GM23248 (cell line): ENCODE measurements at regions not wholly inside any gene's neighbourhood (a gene's known extent, or its start where the extent isn't known, plus 50 kb on each side); places are given as distances from the start of the nearest gene placed in this dataset.
"Not testable (repeated sequence)": the region's sequence is repeated elsewhere in the genome, so short reads cannot be mapped to it uniquely, and the experiment has no call there.

Source experiments
- DNase-seq: peaks from one replicate; pipeline ENCODE4 v3.0.0-alpha.2; 2015
- H2AFZ ChIP-seq: fragments of 200-600 bp; sonication (generic); 2 replicates; pipeline ENCODE4 v1.6.1; 2016; ENCODE audit warnings: antibody characterized with exemption
- H3F3A ChIP-seq: fragments of 200-600 bp; sonication (generic); 2 replicates; pipeline ENCODE4 v1.6.1; 2016; ENCODE audit warnings: mild to moderate bottlenecking, antibody characterized with exemption, mixed run types; ENCODE audit not compliant: insufficient read depth
- H3K27ac ChIP-seq: fragments of 200-600 bp; sonication (generic); 2 replicates; pipeline ENCODE4 v1.5.1; 2016; ENCODE audit warnings: mild to moderate bottlenecking
- H3K27me3 ChIP-seq: fragments of 200-600 bp; sonication (generic); replicated peaks from 2 replicates; pipeline ENCODE4 v1.6.1; 2016; ENCODE audit warnings: mild to moderate bottlenecking; ENCODE audit not compliant: insufficient read depth
- H3K36me3 ChIP-seq: fragments of 200-600 bp; sonication (generic); 2 replicates; pipeline ENCODE4 v1.6.1; 2016; ENCODE audit warnings: low read depth, mild to moderate bottlenecking
- H3K4me1 ChIP-seq: fragments of 200-600 bp; sonication (generic); 2 replicates; pipeline ENCODE4 v1.6.1; 2016; ENCODE audit warnings: mild to moderate bottlenecking; ENCODE audit not compliant: insufficient read depth
- H3K4me2 ChIP-seq: fragments of 200-600 bp; sonication (generic); one replicate; pipeline ENCODE4 v1.6.1; 2016; ENCODE audit warnings: mild to moderate bottlenecking; ENCODE audit not compliant: unreplicated experiment
- H3K4me3 ChIP-seq: fragments of 200-600 bp; sonication (generic); 2 replicates; pipeline ENCODE4 v1.5.1; 2016; ENCODE audit warnings: mild to moderate bottlenecking
- H3K79me2 ChIP-seq: fragments of 200-600 bp; sonication (generic); 2 replicates; pipeline ENCODE4 v1.6.1; 2016; ENCODE audit warnings: mild to moderate bottlenecking; ENCODE audit not compliant: insufficient read depth
- H3K9ac ChIP-seq: fragments of 200-600 bp; sonication (generic); 2 replicates; pipeline ENCODE4 v1.6.1; 2016; ENCODE audit warnings: mild to moderate bottlenecking
- H3K9me2 ChIP-seq: fragments of 200-600 bp; sonication (generic); 2 replicates; pipeline ENCODE4 v1.6.1; 2016; ENCODE audit warnings: mixed run types, mild to moderate bottlenecking, moderate library complexity; ENCODE audit not compliant: insufficient read depth
- H3K9me3 ChIP-seq: fragments of 200-600 bp; sonication (generic); one replicate; pipeline ENCODE4 v1.6.1; 2017; ENCODE audit warnings: low read depth
- H4K20me1 ChIP-seq: fragments of 200-600 bp; sonication (generic); 2 replicates; pipeline ENCODE4 v1.6.0; 2016; ENCODE audit not compliant: insufficient read depth
- EZH2 ChIP-seq: fragments of 200-600 bp; sonication (generic); IDR thresholded peaks from 2 replicates; pipeline ENCODE4 v1.6.1; 2018; ENCODE audit warnings: antibody characterized with exemption, mild to moderate bottlenecking; ENCODE audit not compliant: insufficient read depth, poor library complexity, severe bottlenecking
- EZH2phosphoT487 ChIP-seq: fragments of 200-600 bp; sonication (generic); IDR thresholded peaks from 2 replicates; pipeline ENCODE4 v1.6.1; 2018; ENCODE audit warnings: antibody characterized with exemption, moderate library complexity, mild to moderate bottlenecking, low read depth; ENCODE audit not compliant: insufficient read depth
- WGBS, 2 experiments: methylation state at CpG; one replicate each; pipeline ENCODE4 v1.1.6; 2015 to 2017; ENCODE audit warnings: low lambda C conversion rate in 2 of 2, low coverage in 1 of 2; ENCODE audit errors: missing lambda C conversion rate in 2 of 2; 5-methylcytosine and 5-hydroxymethylcytosine counted together
- in situ Hi-C: fragments of 300-500 bp; cut with MboI; formaldehyde crosslinking; loops from 2 replicates; pipeline ENCODE4 v1.15.0; 2020

DNA sequence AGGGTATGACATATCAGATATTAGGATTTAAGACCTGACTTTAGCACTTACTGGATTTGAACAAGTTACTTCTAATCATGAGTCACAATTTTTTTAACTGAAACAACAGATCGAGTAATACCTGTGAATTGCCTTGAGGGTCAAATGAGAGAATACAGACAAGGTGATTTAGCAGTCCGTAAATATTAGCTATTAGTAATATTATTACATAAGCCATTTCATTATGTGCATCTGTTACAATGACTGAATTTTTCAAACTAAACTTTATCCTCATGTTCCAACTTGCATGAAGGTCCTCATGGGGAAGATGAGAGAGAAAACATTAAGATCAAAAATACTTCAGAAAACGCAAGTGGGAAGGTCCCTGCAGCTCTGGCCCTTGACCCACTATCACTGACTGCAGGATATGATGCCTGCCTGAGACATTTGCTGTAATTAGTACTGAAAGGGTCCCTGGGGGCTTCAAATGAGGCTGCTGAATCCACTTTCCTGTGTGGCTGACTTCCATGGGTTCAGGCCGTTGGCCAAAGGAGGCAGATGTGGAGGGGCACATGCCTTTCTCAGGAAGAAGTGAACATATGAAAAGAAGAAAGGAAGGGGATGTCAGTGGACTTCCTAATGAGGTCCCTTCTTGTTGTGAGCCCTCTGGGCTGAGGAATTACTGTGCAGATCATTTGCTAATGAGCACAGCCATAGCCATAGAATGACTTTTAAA is 441.7 kb downstream of the CDH11 start:
- Histone ChIP-seq H3K27me3 (no peaks in the 10 kb centered on the region), H3K4me2 (no peak overlapping the region), H3K36me3 (no peaks in the 10 kb centered on the region), H3K79me2 (no peaks in the 10 kb centered on the region), H3K4me3 (no peak overlapping the region), H3K9me2 (no peaks in the 10 kb centered on the region), H3F3A (no peaks in the 10 kb centered on the region), H3K4me1 (no peaks in the 10 kb centered on the region), H3K9ac (no peak overlapping the region), H4K20me1 (no peaks in the 10 kb centered on the region), H3K27ac (no peak overlapping the region), H2AFZ (no peak overlapping the region), H3K9me3 (no peaks in the 10 kb centered on the region)
- WGBS, 2 experiments: 56 to 61% methylated on average over 4 of the region's 4 CpGs
- in situ Hi-C loops: no loop called here
- TF ChIP-seq EZH2phosphoT487: no peak
- TF ChIP-seq EZH2: no peak
- DNase-seq: no peak

DNA sequence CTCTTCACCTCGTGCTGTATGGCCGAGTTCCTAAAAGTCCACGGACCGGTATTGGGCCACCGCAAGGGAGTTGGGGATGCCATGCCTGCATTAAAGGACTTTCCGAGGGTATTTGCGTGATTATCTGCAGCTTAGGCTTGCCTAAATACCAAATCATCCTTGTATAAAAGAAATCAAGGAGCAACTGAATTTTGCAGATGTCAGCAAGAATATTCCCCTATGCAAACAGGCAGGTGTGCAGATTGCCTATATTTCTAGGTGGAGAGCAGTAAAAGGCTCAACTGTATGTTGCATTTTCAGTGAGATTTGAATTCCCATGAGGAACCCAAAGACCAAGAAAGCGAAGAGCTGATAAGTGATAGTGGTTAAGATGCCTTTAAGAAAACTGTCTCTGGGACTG is 452.3 kb downstream of the CDH11 start:
- TF ChIP-seq EZH2phosphoT487 (no peak), EZH2 (no peak)
- no peaks in the 10 kb centered on the region for H3K36me3 ChIP-seq
- no peaks in the 10 kb centered on the region for H3K79me2 ChIP-seq
- 85 to 86% methylated on average over 8 of the region's 8 CpGs for WGBS, 2 experiments
- no peak for DNase-seq
- H4K20me1 ChIP-seq: no peaks in the 10 kb centered on the region
- H2AFZ ChIP-seq: no peak overlapping the region
- no peak overlapping the region for H3K27ac ChIP-seq
- H3K4me2 ChIP-seq: no peak overlapping the region
- no peaks in the 10 kb centered on the region for H3K27me3 ChIP-seq
- H3K4me3 ChIP-seq: no peak overlapping the region
- H3K4me1 ChIP-seq: no peaks in the 10 kb centered on the region
- H3K9ac ChIP-seq: no peak overlapping the region
- H3K9me2 ChIP-seq: no peaks in the 10 kb centered on the region
- in situ Hi-C loops: no loop called here
- no peaks in the 10 kb centered on the region for H3K9me3 ChIP-seq
- no peaks in the 10 kb centered on the region for H3F3A ChIP-seq

GRCh38 chr16:64667334-64667877 is 454.5 kb downstream of the CDH11 start:
- in situ Hi-C loops: no loop called here
- Histone ChIP-seq H3K9ac (no peak overlapping the region), H3K4me2 (no peak overlapping the region), H2AFZ (no peak overlapping the region), H3K4me1 (no peaks in the 10 kb centered on the region), H3F3A (no peaks in the 10 kb centered on the region), H4K20me1 (no peaks in the 10 kb centered on the region), H3K79me2 (no peaks in the 10 kb centered on the region), H3K9me3 (no peaks in the 10 kb centered on the region), H3K4me3 (no peak overlapping the region), H3K9me2 (no peaks in the 10 kb centered on the region), H3K27ac (no peak overlapping the region), H3K36me3 (no peaks in the 10 kb centered on the region), H3K27me3 (no peaks in the 10 kb centered on the region)
- TF ChIP-seq EZH2phosphoT487 (no peak), EZH2 (no peak)
- no peak for DNase-seq
- 58 to 63% methylated on average over 3 of the region's 3 CpGs for WGBS, 2 experiments

- in situ Hi-C loops, H3F3A ChIP-seq, DNase-seq, H2AFZ ChIP-seq, H3K36me3 ChIP-seq, H3K27me3 ChIP-seq, H3K4me3 ChIP-seq, H3K79me2 ChIP-seq, H3K4me2 ChIP-seq, H3K4me1 ChIP-seq, H3K9ac ChIP-seq, H3K9me2 ChIP-seq, H4K20me1 ChIP-seq, H3K27ac ChIP-seq, H3K9me3 ChIP-seq: not testable (repeated sequence)
Observed at GRCh38 chr16:64662312-64662711, 459.6 kb downstream of the CDH11 start.

DNA sequence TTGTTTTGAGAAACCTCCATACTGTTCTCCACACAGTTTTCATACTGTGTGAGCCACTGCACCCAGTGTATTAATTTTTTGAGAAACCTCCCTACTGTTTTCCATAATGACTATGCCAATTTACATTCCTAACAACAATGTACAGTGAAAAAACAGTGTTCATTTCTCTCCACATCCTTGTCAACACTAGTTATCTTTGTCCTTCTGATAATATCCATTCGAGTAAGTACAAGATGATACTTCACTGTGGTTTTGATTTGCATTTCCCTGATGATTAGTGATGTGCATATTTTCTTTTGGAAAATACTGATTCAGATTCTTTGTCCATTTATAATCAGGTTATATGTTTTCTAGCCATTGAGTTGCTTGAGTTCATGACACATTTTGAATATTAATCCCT is 462.0 kb downstream of the CDH11 start:
- no peak overlapping the region for H2AFZ ChIP-seq
- no peak overlapping the region for H3K9ac ChIP-seq
- H3K4me3 ChIP-seq: no peak overlapping the region
- no peaks in the 10 kb centered on the region for H3K9me2 ChIP-seq
- DNase-seq: no peak
- no peaks in the 10 kb centered on the region for H3K27me3 ChIP-seq
- in situ Hi-C loops: no loop called here
- no peak overlapping the region for H3K27ac ChIP-seq
- 56 to 64% methylated on average over 1 of the region's 1 CpG for WGBS, 2 experiments
- H3K4me1 ChIP-seq: peaks cover 7% of the 10 kb centered on the region
- H4K20me1 ChIP-seq: no peaks in the 10 kb centered on the region
- H3K9me3 ChIP-seq: no peaks in the 10 kb centered on the region
- H3K79me2 ChIP-seq: no peaks in the 10 kb centered on the region
- no peaks in the 10 kb centered on the region for H3K36me3 ChIP-seq
- no peak overlapping the region for H3K4me2 ChIP-seq
- TF ChIP-seq EZH2phosphoT487 (no peak), EZH2 (no peak)
- no peaks in the 10 kb centered on the region for H3F3A ChIP-seq
